HG02981 (cell line): ENCODE measurements at regions not wholly inside any gene's neighbourhood (a gene's known extent, or its start where the extent isn't known, plus 50 kb on each side); places are given as distances from the start of the nearest gene placed in this dataset.

Experiments used
- ATAC-seq: cut with Tn5 transposase; IDR thresholded peaks from one replicate; pipeline ENCODE4 v1.9.1; 2021; ENCODE audit warnings: mild to moderate bottlenecking, moderate library complexity; ENCODE audit not compliant: unreplicated experiment

DNA sequence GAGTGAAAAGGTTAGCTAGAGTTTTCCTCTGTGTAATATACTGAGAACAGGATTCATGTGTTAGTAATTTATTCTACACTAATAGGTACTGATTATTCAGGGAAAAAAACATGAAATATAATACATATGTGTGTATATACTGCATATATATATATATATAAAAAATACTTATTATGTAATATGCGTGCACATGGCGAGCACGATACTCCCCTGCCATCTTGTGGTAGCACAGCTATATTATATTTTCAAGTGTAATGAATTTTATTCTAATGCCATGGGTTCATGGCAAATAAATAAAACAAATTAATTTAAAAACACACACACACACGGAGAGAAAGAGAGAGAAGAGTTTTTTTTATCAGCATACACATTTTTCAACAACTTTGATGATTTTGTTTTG is 460.6 kb downstream of the KCNJ2 start:
- no peak for ATAC-seq

DNA sequence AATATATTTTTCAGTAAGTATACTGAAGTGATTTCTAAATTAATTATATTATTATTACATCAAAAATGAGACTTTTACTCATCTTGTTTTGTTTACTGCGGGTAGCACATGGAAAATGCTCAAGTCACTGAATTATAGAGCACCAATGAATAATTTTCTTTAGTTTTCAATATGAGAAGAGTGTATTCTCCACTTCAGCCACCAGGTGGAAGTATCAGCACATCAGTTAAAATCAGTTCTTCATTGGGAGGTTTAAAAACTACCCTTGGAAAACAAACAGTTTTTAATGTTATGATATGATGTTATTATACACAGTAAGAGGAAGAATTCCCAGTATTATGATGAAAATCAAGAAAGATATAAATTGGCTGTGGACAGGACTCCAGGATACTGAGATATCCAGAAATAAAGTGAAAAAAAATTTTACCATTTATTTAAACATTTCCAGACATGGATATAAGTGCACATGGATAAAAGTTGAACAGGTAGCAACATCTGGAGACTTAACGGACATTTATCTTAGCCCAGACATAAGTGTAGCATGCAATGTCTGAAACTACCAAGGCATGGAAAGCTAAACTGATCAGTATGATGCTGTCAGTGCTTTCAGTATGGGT is 467.3 kb downstream of the KCNJ2 start:
- peak; percentile 80 for ATAC-seq

DNA sequence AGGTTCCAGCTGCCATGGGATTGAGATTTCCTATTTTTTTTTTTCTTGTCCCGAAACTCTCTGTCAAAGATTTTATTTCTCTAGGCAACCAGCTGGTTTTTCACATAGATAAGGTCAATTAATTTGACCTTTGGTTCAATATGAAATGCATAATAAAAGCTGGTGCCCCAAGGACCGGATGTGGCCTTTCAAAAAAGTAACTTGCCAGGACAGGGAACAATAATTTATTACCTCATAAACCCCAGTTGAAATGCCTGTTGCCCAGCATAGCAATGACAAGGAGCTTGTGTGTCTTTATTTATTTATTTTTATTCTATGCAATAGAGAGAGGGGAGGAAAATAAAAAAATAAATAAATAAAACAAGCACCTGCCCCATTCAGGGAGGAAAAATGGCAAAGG is 472.7 kb downstream of the KCNJ2 start:
- ATAC-seq = no peak

DNA sequence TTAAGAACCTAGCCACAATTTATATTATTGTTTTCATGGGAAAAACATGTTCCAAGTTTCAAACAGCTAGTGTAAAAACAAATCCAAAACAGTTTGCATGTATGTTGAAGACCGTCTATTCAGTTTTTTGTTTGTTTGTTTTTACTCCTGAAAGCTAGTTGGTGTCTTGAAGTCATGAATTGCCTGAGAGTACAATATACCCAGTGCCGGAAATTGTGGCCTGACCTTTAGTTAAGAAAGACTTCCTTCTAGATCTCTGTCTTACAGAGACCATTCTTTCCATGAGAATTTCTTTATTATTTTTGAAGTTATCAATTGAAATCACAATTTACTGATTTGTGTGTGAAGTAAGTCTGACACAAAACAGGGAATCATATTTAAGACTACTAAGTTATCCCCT is 474.8 kb downstream of the KCNJ2 start:
- no peak for ATAC-seq

DNA sequence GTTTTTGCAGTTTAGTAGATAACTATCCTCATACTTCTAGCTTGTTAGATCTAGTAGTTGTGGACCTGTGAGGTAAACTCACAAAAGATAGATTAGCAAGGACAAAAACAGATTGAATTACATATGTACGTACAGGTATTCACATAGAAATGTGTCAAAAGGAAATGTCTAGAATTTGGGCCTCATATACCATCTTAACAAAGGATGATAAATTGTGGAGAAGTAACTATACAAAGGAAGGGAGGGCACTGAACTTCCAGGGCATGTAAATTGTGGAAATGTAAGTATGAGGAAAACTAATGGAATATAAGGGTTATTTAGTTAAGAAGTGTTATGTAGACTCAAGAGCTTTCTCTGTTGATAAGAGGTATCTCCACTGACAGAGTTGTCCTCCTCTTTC is 477.3 kb downstream of the KCNJ2 start:
- ATAC-seq = no peak

DNA sequence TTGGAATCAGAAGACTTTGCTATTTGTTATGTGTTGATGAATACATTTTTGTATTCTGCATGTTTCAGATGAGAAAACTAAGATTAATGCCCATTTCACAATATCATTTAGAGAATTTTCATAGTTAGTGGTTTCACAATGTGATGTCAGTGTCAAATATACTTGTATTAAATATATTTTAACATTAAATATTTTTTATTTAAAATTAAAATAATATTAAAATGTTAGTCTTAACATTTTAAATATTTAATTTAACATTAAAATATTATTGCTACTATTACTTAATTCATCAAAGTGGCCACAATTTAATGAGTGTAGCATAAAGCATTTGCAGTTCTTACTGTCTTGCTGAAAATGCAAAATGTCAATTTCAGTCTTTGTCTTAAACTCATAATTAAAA is 478.8 kb downstream of the KCNJ2 start:
- ATAC-seq = no peak

DNA sequence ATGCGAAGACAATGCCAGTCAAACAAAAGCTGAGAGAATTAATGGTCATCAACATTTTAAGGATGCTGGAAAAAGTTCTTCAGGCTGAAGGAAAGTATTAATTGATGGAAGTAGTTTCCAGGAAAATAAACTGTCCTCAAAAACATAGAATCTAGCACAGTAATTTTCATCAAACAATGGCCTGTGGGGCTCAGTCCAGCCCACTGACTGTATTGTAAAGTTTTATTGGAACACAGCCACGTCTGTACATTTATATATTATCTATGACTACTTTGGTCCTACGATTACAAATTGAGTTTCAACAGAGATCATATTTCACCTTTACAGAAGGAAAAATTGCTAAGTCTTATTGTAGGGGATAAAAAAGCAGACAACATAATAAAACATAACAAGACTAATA is 484.5 kb downstream of the KCNJ2 start:
- no peak for ATAC-seq

DNA sequence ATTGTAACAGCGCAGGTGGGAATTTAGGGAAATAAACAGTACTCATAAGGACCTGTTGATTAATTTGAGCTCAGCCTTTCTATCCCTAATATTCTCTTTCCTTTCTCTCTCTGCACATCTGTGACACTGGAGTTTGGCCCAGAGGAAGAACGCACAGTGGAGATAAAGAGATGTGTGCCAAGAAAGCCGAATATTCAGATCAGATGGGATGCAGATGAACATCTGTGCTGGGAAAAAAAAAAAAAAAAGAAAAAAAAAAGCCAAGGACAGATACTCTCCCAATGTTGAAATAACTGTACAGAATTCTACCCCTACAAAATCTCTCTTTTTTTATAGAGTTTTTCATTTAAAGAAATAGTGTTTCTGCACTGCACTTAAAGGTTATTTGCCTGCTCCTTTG is 485.4 kb downstream of the KCNJ2 start:
- ATAC-seq = no peak

DNA sequence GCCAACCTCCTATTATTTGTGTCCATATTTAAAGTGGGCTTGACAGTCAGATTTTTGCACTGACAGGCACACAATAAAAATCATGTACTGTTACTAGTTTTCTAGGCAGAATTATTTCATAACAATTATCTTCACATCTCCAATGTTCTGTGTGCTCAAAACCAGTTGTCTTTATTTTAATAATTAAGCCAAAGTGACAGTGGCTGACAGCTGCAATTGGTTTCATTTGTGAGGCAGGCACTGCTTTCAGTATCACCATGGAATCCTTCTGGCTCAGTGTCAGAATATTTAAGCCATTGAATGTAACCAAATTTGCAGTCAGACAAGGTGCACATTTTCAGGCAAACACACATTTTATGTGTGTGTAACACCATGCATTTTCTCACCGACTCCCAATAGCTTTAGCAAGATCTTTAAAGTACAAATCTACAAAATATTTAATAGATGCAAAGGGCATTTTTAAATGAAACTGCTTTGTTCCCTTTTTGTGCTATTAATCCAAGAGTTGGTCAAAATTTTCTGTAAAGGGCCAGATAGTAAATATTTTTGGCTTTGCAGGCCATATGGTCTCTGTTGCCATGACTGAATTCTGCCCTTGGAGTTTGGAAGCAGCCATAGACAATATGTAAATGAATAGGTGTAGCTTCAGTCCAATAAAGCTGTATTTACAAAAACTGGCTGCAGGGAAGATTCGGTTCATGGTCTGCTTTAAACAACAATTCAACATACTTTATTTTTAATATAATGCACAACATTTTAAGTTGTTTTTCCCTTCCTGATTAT is 486.0 kb downstream of the KCNJ2 start:
- peak; percentile 79 for ATAC-seq

DNA sequence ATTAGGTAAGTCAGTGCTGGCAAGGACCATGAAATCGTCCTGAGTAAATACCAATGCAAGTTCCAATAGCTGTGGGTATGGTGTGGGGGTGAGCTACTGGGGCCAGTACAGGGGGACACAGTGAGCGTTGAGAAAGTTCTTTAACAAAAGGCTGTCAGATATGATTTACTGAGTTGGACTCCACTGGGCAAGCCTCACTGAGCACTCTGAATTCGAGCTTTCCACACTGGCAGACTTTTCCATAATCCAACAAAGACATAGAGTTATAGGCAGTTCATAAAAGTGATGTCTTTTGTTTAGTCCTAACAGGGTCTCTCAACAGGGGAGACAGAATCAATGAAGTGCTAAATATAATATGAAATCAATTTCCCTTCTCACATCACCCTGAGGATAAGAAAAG is 489.0 kb downstream of the KCNJ2 start:
- no peak for ATAC-seq

DNA sequence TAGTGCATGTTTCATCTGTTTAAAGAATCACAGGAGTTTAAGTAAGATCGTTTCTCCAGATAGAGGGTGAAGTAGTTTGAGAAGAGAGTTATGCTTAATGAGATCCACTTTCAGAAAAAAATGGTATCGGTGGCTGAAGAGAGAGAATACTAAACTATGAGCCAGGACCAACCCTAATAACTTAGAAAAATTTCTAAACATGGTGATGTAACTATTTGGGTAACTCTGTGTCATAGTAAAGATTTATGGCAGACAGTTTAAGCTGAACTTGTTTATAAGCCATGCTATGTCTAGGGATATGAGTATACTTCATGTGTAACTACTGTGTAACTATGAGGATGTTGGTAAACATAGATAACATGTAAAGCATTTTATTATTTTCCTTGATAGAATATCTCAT is 489.5 kb downstream of the KCNJ2 start:
- no peak for ATAC-seq

DNA sequence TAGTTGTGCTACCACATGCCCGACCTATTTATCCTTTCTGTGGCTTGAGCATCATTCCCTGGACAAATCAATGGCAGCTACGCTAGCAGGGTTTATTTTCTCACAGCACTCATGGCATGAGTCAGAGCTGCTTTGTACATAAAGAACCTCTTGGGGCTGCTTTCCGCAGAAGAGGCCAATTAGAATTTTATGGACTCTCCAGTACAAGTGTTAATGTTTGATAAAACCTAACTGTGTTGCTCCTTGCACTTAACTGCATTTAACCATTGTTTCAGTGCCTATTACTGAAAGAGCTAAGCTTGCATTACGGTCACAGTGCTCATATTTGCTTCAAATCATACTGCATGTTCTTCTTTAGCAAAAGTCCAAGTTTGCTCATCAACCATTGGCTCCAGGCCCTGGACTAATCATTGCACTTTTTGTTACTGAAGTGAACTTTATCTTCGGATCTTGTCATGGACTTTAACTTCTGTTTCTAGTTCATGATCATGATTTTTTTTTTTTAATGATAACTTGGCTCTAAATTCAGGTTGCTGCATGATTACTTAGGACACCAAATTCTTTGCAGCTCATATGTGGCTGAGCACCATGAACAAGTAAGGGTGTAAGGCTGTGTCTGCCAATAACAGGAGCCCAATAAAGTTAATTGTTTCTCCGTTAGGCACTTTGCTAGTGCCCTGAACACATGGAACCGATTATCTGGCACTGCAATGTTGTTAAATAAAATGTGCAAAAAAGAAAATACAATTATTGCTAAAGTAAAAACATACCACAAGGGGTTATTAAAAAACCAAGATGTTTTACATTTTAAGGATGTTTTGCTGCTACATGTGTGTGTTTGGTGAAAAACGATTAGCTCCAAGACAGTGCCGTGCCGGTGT is 492.2 kb downstream of the KCNJ2 start:
- no peak for ATAC-seq

DNA sequence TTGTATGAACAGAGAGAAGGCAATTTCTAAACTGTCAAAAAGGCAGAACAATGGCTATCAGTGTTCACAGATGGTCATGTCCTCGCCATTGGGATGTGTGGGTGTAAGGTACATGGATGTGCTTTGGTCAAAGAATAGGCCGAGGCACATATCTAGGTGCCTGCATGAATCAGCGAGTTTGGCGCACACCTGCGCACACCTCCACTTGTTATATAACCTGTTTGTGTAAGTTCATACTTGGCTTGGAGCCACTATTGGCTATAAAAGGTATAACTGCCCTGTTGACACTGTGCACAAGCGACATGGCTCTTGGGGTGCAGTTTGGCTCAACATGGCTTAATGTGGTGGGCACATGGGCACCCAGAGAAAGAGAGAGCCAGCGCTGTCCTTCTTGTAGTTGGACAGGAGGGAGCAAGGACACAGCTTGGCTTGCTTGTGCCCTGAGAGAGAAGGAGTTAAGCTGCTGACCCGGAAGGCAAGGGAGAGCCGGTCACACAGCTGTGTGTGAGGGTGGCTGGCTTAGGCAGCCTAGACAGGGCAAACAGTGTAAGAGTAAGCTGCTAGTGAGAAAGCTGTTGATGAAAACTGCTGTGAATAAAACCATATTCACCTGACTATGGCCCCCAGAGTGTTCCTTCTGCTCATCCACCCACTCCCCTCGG is 499.1 kb downstream of the KCNJ2 start:
- ATAC-seq = no peak

DNA sequence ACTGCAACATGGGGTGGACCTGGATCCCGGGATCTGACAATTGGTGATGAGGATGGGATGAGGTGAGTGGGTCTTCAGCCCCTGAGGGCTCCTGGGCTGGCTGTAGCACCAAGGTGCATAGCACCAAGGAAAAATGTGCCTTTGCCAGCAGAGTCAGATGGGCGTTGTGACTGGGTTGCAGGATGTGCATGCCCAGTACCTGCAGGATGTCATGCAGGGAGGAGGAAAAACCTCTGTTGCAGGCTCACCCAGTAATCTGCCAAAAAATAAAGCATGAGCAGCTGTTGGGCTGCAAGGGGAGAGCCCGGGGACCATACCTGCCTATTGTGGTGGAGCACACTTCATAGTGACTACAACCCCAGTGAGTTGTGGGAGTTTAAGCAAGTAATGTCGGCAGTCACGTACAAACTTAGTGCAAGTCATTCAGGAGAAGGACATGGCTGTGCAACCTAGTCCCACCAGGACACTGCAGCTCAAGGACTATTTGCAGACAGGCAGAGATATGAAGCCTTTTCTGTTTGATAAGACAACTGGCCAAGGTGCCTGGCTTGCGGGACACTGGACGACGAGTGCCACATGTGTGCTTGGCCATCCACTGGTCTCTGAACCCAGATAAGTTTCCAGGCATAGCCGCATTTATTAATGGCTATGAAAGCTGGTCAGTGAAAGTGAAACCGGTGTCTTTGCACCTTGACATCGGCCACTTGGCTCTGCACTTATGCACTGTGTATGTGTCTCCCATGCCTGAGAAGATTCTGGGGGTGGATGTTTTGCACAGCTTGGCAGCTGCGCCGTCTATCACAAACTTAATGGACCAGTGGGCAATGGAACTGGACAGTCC is 499.8 kb downstream of the KCNJ2 start:
- no peak for ATAC-seq

DNA sequence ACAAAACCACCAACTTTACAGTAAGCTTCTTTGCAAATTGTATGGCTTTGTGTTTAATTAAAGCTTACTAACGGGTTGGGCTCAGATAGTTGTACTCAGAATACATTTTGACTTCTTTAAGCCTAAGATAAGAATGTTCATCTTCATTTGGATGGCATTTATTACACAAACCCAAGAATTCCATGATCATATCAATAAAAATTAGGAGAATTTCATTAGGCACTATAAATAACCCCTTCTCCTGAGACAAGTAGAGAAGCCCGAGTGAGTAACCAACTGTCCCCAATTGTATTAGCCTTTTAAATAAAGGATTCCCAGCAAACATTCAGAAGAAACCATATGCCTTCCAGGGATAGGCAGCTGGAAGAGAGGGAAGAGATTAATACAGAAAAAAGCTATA is 504.7 kb downstream of the KCNJ2 start:
- no peak for ATAC-seq

DNA sequence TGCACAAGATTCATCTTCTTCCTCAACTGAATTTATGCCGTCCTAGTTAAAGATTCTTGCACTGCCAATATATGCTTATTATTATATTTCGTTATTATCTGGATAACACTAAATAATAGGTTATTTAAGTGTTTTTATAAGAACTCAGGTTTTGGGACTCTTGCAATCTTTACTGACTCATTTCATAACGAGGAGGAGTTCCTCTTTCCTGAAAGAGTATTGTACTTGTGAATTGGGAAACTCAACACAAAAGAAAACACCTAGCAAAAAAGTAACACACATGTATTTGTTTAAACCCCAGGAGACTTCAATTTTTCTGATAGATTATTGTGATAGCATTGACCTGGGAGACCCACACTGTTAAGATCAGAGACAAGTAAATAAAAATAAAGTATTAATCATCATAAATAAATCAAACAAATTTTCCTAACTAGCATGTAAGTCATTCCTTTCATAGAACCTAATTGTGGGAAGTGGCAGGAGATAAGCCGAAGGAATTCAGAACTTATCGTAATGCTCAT is 505.8 kb downstream of the KCNJ2 start:
- no peak for ATAC-seq

DNA sequence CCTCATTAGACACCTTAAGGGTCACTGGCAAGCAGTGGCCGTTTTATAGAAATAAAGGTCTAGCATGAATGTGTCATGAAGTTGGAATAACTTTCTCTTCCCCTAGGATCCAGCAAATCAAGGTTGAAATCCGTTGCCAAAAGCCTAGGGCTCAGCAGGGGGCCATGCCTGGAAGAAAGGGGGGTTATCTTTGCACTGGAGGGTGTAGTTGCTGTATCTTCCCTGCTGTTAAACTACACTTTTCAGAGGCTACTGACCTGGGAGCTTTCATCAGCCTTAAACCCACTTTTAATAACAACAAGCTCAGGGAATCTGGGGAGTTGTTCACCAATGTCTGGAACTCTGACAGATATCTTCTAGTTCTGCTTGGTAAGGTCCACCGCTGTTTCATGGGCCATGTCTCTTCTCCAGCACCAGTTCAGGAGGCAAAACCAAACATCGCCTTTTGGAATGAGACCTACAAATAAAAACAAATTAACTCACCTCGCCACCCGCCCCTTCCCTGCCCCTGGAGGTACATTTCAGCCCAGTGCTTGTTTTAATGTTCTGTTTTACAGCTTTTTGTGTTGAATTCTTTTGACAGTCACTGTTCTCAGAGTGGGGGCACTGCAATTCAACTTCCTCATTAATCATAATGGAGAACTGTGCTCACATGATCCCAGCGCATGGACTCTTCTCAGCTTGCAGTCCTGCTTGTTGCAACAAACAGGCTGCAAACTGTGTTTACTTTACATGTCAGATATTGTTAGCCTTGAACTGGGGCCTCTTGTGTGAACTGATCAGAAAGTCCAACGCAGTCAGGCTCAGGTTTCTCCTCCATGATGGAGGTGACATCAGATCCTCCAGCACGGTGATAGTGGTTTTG is 508.7 kb downstream of the KCNJ2 start:
- ATAC-seq = no peak

DNA sequence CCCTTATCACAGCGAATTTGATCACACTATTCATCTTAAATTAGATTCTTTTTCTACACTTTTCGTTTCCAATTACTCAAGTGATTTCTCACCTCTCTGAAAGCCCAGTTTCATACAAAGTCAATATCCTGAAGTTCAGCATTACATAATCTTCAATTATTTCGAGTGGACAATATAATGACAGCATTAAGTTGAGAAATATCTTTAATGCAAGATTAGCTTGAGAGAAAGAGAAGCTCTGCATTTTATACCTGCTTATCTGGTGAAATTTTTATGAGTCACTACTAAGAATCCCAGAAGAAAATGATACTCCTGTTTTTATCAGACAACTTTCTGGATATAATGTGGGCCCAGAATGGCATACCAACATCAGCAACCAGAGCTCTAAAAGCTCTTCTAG is 509.6 kb downstream of the KCNJ2 start:
- ATAC-seq = no peak

DNA sequence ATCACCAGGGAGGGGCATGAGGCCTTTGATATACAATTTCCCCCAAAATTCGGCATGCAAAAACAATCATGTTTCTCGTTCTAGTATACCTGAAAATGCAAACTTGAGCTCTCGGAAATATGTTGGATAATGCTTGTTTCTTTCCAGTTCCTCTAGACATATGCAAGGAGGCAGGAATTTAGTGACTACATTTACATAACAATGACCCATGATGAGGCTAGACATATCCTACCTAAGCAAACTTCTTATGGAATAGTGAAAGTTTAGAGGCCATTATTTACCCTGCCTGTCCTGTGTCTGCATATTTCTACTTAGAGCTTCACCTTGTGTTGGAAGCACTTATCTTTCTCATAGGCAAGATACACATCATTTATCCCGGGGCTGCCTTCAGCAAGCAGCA is 514.6 kb downstream of the KCNJ2 start:
- no peak for ATAC-seq
